NCI-H1694 (cell line): ENCODE measurements at regions not wholly inside any gene's neighbourhood (a gene's known extent, or its start where the extent isn't known, plus 50 kb on each side); places are given as distances from the start of the nearest gene placed in this dataset.

Source experiments
- DNase-seq: peaks from one replicate; lab custom pipeline; 2025; lab: John Stamatoyannopoulos, UW

GRCh38 chr4:66693694-66694093, 851.6 kb downstream of the CENPC start:
- DNase-seq, result no peak

- no peak for DNase-seq
Measured at GRCh38 chr4:66691101-66691500, 854.2 kb downstream of the CENPC start.

GRCh38 chr4:66688674-66689073, 856.6 kb downstream of the CENPC start:
- peak; percentile 7 for DNase-seq

GRCh38 chr4:66687459-66687858, 857.8 kb downstream of the CENPC start:
- no peak for DNase-seq

GRCh38 chr4:66681962-66682361, 863.3 kb downstream of the CENPC start:
- no peak for DNase-seq

GRCh38 chr4:66667249-66667648, 878.1 kb downstream of the CENPC start:
- DNase-seq, result no peak

- no peak for DNase-seq
Measured at GRCh38 chr4:66662620-66663019, 882.7 kb downstream of the CENPC start.

- DNase-seq, result no peak
Measured at GRCh38 chr4:66658809-66659208, 886.5 kb downstream of the CENPC start.

- DNase-seq, result no peak
Measured at GRCh38 chr4:66655505-66655904, 889.8 kb downstream of the CENPC start.

GRCh38 chr4:66653937-66654336, 891.4 kb downstream of the CENPC start:
- no peak for DNase-seq

GRCh38 chr4:66649236-66649635, 896.1 kb downstream of the CENPC start:
- DNase-seq, result no peak

- no peak for DNase-seq
Measured at GRCh38 chr4:66647926-66648325, 897.4 kb downstream of the CENPC start.

- DNase-seq, result no peak
Measured at GRCh38 chr4:66647476-66647875, 897.8 kb downstream of the CENPC start.

- no peak for DNase-seq
Measured at GRCh38 chr4:66640233-66640990, 904.9 kb downstream of the CENPC start.

- DNase-seq, result no peak
Measured at GRCh38 chr4:66639361-66639760, 905.9 kb downstream of the CENPC start.

- DNase-seq, result no peak
Measured at GRCh38 chr4:66636349-66636748, 909.0 kb downstream of the CENPC start.

- DNase-seq, result no peak
Measured at GRCh38 chr4:66633477-66633876, 911.8 kb downstream of the CENPC start.

GRCh38 chr4:66629927-66630326, 915.4 kb downstream of the CENPC start:
- no peak for DNase-seq

- DNase-seq, result no peak
Measured at GRCh38 chr4:66628146-66628545, 917.2 kb downstream of the CENPC start.

- no peak for DNase-seq
Measured at GRCh38 chr4:66625480-66625879, 919.8 kb downstream of the CENPC start.

- no peak for DNase-seq
Measured at GRCh38 chr4:66613591-66613990, 931.7 kb downstream of the CENPC start.

- no peak for DNase-seq
Measured at GRCh38 chr4:66609014-66609413, 936.3 kb downstream of the CENPC start.

GRCh38 chr4:66606908-66607307, 936.6 kb upstream of the EPHA5 start:
- no peak for DNase-seq

GRCh38 chr4:66606215-66606614, 935.9 kb upstream of the EPHA5 start:
- no peak for DNase-seq
